Fibroblast of lung (primary cell): ENCODE measurements at regions not wholly inside any gene's neighbourhood (a gene's known extent, or its start where the extent isn't known, plus 50 kb on each side); places are given as distances from the start of the nearest gene placed in this dataset.

Experiments
- DNase-seq, 2 donors: peaks; one replicate each; pipeline versions ENCODE4 v3.0.0 to v3.0.0-alpha.2; 2010; ENCODE audit warnings: low read depth in 2 of 2
- H2AFZ ChIP-seq: 2 replicates; pipeline ENCODE4 v1.5.1; 2012; ENCODE audit warnings: low read length, control low read depth, inconsistent platforms
- H3K27ac ChIP-seq: 2 replicates; pipeline ENCODE4 v1.5.1; 2011; ENCODE audit warnings: low read length, control low read depth; ENCODE audit not compliant: insufficient read depth
- H3K27me3 ChIP-seq: 2 replicates; pipeline ENCODE4 v1.5.1; 2011; ENCODE audit warnings: mild to moderate bottlenecking, low read length; ENCODE audit not compliant: control insufficient read depth, insufficient read depth
- H3K36me3 ChIP-seq: 2 replicates; pipeline ENCODE4 v1.5.1; 2011; ENCODE audit warnings: low read length; ENCODE audit not compliant: control insufficient read depth, insufficient read depth
- H3K4me1 ChIP-seq: 2 replicates; pipeline ENCODE4 v1.5.1; 2011; ENCODE audit warnings: low read length; ENCODE audit not compliant: control insufficient read depth, insufficient read depth; ENCODE audit errors: extremely low read depth
- H3K4me2 ChIP-seq: 2 replicates; pipeline ENCODE4 v1.5.1; 2011; ENCODE audit warnings: low read length, control low read depth; ENCODE audit not compliant: insufficient read depth; ENCODE audit errors: extremely low read depth
- H3K4me3 ChIP-seq, 4 experiments: fragments of 200-600 bp in 1 of 4; sonication (generic) in 1 of 4; replicated peaks in 1 of 4; 2 replicates each; pipeline ENCODE4 v1.5.1; 2011 to 2016; ENCODE audit warnings: low read length in 4 of 4, low read depth in 3 of 4, mild to moderate bottlenecking in 3 of 4, control low read depth in 2 of 4, inconsistent platforms in 1 of 4, mixed read lengths in 1 of 4; ENCODE audit not compliant: insufficient read depth in 1 of 4; ENCODE audit errors: control extremely low read depth in 1 of 4
- H3K79me2 ChIP-seq: 2 replicates; pipeline ENCODE4 v1.5.1; 2012; ENCODE audit warnings: mild to moderate bottlenecking, low read length, inconsistent platforms; ENCODE audit not compliant: control insufficient read depth, insufficient read depth
- H3K9ac ChIP-seq: 2 replicates; pipeline ENCODE4 v1.5.1; 2011; ENCODE audit warnings: mild to moderate bottlenecking, low read length, control low read depth; ENCODE audit not compliant: insufficient read depth
- H3K9me3 ChIP-seq: 2 replicates; pipeline ENCODE4 v1.5.1; 2012; ENCODE audit warnings: low read depth, low read length; ENCODE audit not compliant: control insufficient read depth, insufficient read depth
- H4K20me1 ChIP-seq: 2 replicates; pipeline ENCODE4 v1.5.1; 2011; ENCODE audit warnings: low read length; ENCODE audit not compliant: control insufficient read depth, insufficient read depth; ENCODE audit errors: extremely low read depth
- CTCF ChIP-seq, 2 donors: IDR thresholded peaks in 1 of 2; conservative IDR thresholded peaks in 1 of 2; 1 replicate in 1 of 2; 2 replicates in 1 of 2; pipeline ENCODE4 v1.5.1; 2011 to 2012; ENCODE audit warnings: low read length in 2 of 2, control low read depth in 1 of 2, inconsistent platforms in 1 of 2, low read depth in 1 of 2, mild to moderate bottlenecking in 1 of 2
- EZH2 ChIP-seq: IDR thresholded peaks from 2 replicates; pipeline ENCODE4 v1.5.1; 2012; ENCODE audit warnings: low read length, control low read depth, mild to moderate bottlenecking; ENCODE audit errors: missing control alignments

GRCh38 chr2:67075530-67076238, 321.4 kb upstream of the ETAA1 start:
- no peak for DNase-seq
- H4K20me1 ChIP-seq, result no peaks in the 10 kb centered on the region
- H3K9me3 ChIP-seq, result no peaks in the 10 kb centered on the region
- H3K27me3 ChIP-seq, result no peaks in the 10 kb centered on the region
- no peaks in the 10 kb centered on the region for H3K36me3 ChIP-seq
- TF ChIP-seq CTCF (conservative IDR thresholded peaks at IDR 0.05 in 1 of 2, IDR thresholded peaks at IDR 0.05 in 1 of 2; ENCODE audit: low read depth in 1 of 2, low read length in 2 of 2) (no peak), EZH2 (no peak)
- H3K4me2 ChIP-seq, result no peak overlapping the region
- H3K27ac ChIP-seq, result no peak overlapping the region
- no peak overlapping the region for H3K4me3 ChIP-seq
- H2AFZ ChIP-seq, result no peak overlapping the region
- no peaks in the 10 kb centered on the region for H3K4me1 ChIP-seq
- no peak overlapping the region for H3K9ac ChIP-seq
- H3K79me2 ChIP-seq, result no peaks in the 10 kb centered on the region

GRCh38 chr2:67076239-67076624, 320.9 kb upstream of the ETAA1 start:
- Histone ChIP-seq H3K27me3 (no peaks in the 10 kb centered on the region), H3K4me2 (no peak overlapping the region), H3K27ac (no peak overlapping the region), H3K4me3 (no peak overlapping the region), H3K36me3 (no peaks in the 10 kb centered on the region), H2AFZ (no peak overlapping the region), H3K79me2 (no peaks in the 10 kb centered on the region), H3K9me3 (no peaks in the 10 kb centered on the region), H4K20me1 (no peaks in the 10 kb centered on the region), H3K4me1 (no peaks in the 10 kb centered on the region), H3K9ac (no peak overlapping the region)
- no peak for TF ChIP-seq CTCF (conservative IDR thresholded peaks at IDR 0.05 in 1 of 2, IDR thresholded peaks at IDR 0.05 in 1 of 2; ENCODE audit: low read depth in 1 of 2, low read length in 2 of 2)
- no peak for TF ChIP-seq EZH2
- no peak for DNase-seq

GRCh38 chr2:67079729-67080128, 317.4 kb upstream of the ETAA1 start:
- no peak for DNase-seq
- H3K27ac ChIP-seq, result no peak overlapping the region
- H2AFZ ChIP-seq, result no peak overlapping the region
- H3K4me3 ChIP-seq, result no peak overlapping the region
- no peaks in the 10 kb centered on the region for H4K20me1 ChIP-seq
- H3K9me3 ChIP-seq, result no peaks in the 10 kb centered on the region
- TF ChIP-seq CTCF (conservative IDR thresholded peaks at IDR 0.05 in 1 of 2, IDR thresholded peaks at IDR 0.05 in 1 of 2; ENCODE audit: low read depth in 1 of 2, low read length in 2 of 2) (no peak), EZH2 (no peak)
- no peak overlapping the region for H3K4me2 ChIP-seq
- no peak overlapping the region for H3K9ac ChIP-seq
- H3K36me3 ChIP-seq, result no peaks in the 10 kb centered on the region
- no peaks in the 10 kb centered on the region for H3K4me1 ChIP-seq
- H3K79me2 ChIP-seq, result no peaks in the 10 kb centered on the region
- H3K27me3 ChIP-seq, result no peaks in the 10 kb centered on the region
